Uterus (tissue), 2 donors: ENCODE measurements at regions not wholly inside any gene's neighbourhood (a gene's known extent, or its start where the extent isn't known, plus 50 kb on each side); places are given as distances from the start of the nearest gene placed in this dataset.

Experiments used
- POLR2A ChIP-seq, 2 donors: fragments of 450-650 bp; IDR thresholded peaks; one replicate each; pipeline ENCODE4 v1.6.1; 2016; ENCODE audit warnings: antibody characterized with exemption in 2 of 2, mild to moderate bottlenecking in 1 of 2, moderate library complexity in 1 of 2
- TF ChIP-seq, protein P1 (sequence below), 4 experiments: fragments of 200-600 bp in 2 of 4; fragments of 450-650 bp in 2 of 4; sonication (generic) in 2 of 4; IDR thresholded peaks; one replicate each; pipeline ENCODE4 v1.5.1; 2016 to 2019; ENCODE audit warnings: antibody characterized with exemption in 4 of 4, mild to moderate bottlenecking in 2 of 4, moderate library complexity in 1 of 4

DNA sequence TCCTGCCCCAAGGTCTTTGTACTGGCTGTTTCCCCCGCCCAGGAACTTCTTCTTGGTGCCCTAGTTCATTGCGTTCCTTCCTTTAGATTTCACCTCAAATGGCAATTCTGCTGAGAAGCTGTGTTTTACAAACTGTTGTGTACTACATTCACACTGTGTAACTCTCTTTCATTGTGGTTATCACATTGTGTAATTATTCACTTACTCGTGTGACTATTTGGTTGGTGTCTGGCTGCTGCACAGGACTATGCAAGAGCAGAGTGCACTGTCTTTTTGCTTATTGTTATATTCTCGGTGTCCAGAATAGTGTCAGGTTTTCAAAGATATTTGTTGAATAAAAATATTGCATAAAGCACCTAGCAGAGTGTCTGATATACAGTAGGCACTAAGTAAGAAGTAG, 177.2 kb upstream of the PRICKLE1 start:
- TF ChIP-seq, protein P1, sequence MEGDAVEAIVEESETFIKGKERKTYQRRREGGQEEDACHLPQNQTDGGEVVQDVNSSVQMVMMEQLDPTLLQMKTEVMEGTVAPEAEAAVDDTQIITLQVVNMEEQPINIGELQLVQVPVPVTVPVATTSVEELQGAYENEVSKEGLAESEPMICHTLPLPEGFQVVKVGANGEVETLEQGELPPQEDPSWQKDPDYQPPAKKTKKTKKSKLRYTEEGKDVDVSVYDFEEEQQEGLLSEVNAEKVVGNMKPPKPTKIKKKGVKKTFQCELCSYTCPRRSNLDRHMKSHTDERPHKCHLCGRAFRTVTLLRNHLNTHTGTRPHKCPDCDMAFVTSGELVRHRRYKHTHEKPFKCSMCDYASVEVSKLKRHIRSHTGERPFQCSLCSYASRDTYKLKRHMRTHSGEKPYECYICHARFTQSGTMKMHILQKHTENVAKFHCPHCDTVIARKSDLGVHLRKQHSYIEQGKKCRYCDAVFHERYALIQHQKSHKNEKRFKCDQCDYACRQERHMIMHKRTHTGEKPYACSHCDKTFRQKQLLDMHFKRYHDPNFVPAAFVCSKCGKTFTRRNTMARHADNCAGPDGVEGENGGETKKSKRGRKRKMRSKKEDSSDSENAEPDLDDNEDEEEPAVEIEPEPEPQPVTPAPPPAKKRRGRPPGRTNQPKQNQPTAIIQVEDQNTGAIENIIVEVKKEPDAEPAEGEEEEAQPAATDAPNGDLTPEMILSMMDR (IDR thresholded peaks at IDR 0.05) = no peak
- no peak for TF ChIP-seq POLR2A (IDR thresholded peaks at IDR 0.05)
